HG03066 (cell line): ENCODE measurements at regions not wholly inside any gene's neighbourhood (a gene's known extent, or its start where the extent isn't known, plus 50 kb on each side); places are given as distances from the start of the nearest gene placed in this dataset.

Experiments used
- ATAC-seq: cut with Tn5 transposase; IDR thresholded peaks from one replicate; pipeline ENCODE4 v1.9.1; 2021; ENCODE audit warnings: low read depth; ENCODE audit not compliant: unreplicated experiment

DNA sequence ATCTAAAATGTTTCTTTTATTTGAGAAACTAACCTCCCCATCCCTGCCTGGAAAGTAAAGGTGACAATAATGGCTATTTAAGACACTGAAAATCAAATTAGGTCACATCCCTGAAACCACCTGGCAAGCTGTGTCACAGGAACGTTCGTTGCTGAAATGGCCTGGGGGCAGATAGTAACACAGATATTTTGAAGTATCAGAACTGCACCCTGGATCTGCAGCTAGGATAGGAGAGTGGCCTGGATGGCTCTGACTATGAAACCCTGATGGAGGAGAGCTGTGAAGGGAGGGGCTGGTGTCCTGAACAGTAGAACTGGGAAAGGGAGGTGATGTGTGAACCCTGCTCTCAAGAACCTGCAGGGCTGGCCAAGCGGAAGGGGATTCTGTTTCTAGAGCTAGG lies 648.3 kb upstream of the CFAP20DC start:
- ATAC-seq = no peak

- no peak for ATAC-seq
Measured at GRCh38 chr3:59696783-59697182, 647.0 kb upstream of the CFAP20DC start.

DNA sequence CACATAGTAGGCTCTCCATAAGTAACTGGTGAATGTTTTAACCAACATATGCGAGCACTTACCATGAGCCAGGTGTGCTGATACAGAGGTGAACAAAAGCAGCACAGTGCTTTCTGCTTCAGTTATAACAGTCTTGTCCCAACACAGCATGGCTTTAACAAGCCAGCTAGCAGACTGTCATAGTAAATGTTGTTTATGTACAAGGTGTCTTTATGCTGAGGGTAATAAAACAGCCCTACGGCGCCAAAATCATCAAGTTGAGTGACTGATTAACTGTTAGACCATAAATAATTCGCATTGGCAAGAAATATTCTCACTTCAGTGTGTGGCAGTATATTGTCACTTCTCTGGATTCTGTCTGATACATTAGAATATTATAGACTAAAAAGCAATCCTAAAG lies 646.0 kb upstream of the CFAP20DC start:
- no peak for ATAC-seq

- no peak for ATAC-seq
Measured at GRCh38 chr3:59692117-59692516, 642.3 kb upstream of the CFAP20DC start.

DNA sequence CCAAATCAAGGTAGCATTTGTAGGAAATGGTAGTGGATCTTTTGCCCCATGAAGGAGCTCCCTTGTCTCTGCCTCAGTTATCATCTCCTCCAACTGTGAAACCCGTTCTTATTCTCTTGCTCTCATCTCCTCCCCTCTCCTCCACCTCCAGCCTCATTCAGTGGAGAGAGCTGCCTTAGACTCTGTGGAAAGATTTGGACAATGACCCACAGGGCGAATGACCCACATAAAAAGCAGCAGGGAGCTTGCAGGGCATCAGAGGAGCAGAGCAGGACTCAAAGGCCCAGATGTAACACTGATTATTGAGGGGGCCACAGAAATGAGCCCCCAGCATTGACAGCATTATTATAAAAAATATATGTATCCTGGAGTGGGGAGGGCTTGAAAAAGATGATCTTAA lies 641.1 kb upstream of the CFAP20DC start:
- ATAC-seq = no peak

DNA sequence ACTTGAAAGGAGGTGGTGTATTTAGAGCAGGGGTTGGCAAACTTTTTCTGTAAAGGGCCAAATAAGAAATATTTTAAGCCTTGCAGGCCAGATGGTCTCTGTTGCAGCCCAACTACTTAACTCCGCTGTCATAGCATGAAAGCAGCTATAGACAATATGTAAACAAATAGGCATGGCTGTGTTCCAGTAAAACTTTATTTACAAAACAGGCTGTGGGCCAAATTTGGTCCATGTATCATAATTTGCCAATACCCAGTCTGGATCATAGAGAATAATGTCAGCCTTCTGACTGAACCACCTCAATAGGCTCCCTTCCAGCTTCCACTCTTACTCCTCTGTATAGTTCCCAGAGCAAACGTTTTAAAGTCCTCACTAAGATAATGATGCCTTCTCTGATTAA lies 638.8 kb upstream of the CFAP20DC start:
- no peak for ATAC-seq

DNA sequence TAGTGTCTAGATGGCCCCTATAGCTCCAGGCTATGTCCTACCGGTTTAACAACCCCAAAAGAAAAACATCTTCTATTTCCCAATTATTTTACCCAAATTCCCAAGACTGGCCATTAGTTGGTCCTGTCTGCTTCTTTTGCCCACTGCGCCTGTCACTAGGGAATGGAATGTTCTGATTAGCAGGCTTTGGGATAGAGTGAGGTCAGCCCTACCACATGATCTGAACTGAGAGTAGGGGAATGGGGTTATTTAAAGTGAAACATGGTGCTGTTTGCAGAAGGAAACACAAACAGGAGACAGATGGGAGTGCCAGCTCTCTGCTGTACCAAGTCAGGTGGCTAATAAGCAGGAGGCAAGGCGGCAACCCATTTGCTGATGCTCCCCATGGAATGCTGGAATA lies 635.6 kb upstream of the CFAP20DC start:
- no peak for ATAC-seq

GRCh38 chr3:59684766-59685165 lies 634.9 kb upstream of the CFAP20DC start:
- ATAC-seq = no peak

DNA sequence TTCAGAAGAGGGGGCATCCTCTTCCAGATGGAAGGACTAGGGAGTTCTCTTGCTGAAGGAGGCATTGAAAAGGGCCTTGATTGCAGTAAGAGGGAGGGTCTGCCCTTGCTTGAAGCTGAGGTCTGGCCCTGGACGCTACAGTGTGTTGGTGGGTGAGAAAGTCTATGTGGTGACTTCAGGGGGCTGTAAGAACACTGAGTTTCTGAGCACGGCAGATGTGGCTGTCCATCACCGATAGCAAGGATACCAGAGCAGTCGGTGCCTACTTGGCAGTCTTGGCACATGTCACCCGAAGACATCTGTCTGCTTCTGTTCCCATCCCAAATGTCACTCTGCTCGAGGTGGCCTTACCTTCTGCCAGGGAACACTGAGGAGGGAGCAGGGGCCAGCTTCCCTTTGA lies 631.1 kb upstream of the CFAP20DC start:
- ATAC-seq = no peak

DNA sequence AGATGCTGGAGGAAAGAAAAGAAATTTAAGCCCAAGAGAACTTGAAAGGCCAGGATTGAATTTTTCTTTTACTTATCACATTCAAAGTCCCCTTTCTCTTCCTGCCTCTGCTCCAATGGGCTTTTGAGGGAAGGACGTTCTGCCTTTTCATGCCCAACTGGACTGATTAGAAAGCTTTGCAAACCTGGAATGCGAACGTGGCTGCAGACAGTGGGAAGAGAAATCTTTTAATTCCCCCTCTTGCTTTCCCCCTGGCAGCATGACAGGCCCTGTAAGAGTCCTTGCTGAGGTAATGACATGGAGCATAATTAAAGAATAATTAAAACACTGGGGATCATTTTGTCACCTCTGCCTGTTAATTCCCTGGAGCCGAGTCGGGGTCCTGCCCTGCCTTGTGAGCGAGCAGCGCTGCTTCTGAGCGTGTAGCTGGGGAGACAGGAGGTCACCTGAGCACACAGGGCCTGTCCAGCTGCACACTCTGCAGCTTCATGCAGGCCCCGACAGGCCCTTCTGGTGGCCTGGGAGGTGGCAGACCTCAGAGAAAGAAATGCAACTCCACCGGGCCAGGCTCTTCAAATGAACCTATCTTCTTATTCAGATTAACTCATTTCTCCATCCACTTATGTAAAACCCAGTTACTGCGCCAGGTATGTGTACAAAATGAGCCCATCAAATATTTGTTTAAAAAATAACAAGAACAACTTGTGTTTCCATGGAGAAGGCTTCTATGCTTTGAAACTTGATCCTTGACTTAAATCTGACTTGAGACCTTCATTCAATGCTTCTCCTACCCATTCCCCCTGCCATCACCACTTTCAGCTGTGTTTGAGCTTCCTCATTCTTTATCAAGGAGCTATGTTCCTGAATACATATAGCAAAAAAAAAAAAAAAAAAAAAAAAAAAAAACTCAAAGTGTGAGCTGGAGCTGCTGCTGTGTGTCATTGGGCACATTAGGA lies 628.2 kb upstream of the CFAP20DC start:
- no peak for ATAC-seq

DNA sequence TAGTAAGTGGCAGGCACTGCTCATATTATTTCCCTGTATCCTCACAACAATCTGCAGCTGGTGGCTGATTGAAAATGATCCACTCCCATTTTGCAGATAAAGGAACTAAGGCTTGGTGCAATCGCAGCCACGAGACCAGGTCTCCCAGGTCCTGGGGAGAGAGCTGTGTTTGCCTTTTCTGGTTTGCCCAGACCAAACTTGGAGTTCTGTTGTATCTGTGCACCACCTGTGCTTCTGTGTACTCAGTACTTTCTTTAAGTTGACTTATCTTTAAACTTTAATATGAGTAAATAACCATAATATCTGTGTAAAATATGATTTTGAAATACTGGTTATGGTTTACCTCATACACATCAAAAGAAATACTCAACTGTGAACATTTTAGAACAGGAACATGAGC lies 625.7 kb upstream of the CFAP20DC start:
- no peak for ATAC-seq

DNA sequence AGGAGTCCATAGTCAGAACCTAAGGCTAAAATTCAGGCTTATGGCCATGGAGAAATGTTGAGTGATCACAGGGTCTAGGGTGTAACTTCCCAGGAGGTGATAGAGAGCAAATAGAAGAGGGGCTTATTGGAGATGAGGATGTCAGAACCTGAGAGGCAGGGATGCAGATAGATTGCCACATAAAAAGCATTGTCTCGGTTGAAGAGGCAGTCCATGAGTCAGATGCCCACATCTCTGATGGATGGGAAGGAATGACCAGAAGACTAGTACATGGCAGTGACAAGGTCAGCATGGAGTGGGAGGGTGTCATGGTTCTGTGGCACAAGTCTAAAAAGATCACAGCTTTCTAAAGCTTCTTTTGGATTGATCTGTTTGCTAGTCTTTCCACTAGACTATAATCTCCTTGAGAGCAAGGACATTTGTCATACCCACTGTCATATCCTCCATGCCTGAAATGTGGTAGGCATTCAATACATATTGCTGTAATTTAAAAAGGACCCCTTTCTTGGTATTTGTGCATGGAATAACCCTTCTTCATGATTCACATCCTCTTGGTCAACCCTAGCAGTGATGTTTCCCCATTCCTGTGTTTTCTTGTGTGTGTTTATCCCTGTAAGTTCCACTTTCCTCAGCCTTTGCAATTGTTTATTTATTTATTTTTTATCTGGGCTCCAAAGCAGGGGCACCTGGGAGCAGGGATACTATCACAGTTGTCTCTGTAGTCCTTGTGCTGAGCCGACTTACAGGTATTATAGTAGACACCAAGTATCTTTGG lies 613.4 kb upstream of the CFAP20DC start:
- ATAC-seq = no peak

GRCh38 chr3:59660852-59661625 lies 611.2 kb upstream of the CFAP20DC start:
- ATAC-seq = no peak

- ATAC-seq = no peak
Measured at GRCh38 chr3:59660376-59660775, 610.6 kb upstream of the CFAP20DC start.

- ATAC-seq = no peak
Measured at GRCh38 chr3:59659755-59660154, 609.9 kb upstream of the CFAP20DC start.

DNA sequence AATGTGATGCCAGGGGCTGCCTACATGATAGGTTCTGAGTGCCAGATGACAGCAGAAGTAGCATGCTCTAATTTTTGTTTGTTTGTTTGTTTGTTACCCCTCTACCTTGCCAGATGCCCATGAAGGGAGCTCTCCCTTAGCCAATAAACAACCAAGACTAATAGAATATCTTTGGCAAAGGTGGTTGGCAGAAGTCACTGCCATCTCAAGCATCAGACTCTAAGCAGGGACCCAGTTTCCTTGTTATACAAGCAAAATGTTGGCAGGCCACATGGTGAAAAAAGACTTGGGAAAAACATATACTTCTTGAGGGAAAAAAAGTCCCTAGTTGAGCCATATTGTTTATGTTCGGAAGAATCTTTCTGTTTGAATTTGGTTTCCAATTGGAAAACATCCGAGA lies 609.0 kb upstream of the CFAP20DC start:
- no peak for ATAC-seq

GRCh38 chr3:59658274-59658673 lies 608.4 kb upstream of the CFAP20DC start:
- ATAC-seq = no peak

DNA sequence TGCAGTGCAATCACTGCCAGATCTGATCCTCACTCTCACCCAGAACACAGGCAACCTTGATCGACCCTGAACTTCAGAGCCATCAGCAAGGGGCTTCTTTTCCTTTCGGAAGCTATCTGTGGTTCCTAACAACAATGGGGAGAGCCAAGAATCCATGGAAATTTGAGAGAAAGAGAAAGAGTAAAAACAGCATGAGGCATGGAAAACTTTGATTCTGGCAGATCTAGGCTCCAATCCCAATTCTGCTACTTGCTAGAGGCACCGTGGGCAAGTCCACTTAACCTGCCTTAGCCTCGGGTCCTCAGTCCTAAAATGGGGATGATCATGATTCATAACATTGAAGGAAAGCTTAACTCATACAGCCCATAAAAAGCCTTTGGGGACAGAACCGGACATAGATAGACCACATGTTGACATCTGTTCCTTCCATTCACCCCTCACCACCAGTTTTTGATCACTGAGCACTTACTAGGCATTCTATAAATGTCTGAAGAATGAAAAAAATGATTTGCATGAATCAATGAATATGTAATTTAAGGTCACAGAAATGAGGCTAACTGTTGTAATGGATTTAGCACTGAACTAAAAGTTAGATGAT lies 605.7 kb upstream of the CFAP20DC start:
- no peak for ATAC-seq

DNA sequence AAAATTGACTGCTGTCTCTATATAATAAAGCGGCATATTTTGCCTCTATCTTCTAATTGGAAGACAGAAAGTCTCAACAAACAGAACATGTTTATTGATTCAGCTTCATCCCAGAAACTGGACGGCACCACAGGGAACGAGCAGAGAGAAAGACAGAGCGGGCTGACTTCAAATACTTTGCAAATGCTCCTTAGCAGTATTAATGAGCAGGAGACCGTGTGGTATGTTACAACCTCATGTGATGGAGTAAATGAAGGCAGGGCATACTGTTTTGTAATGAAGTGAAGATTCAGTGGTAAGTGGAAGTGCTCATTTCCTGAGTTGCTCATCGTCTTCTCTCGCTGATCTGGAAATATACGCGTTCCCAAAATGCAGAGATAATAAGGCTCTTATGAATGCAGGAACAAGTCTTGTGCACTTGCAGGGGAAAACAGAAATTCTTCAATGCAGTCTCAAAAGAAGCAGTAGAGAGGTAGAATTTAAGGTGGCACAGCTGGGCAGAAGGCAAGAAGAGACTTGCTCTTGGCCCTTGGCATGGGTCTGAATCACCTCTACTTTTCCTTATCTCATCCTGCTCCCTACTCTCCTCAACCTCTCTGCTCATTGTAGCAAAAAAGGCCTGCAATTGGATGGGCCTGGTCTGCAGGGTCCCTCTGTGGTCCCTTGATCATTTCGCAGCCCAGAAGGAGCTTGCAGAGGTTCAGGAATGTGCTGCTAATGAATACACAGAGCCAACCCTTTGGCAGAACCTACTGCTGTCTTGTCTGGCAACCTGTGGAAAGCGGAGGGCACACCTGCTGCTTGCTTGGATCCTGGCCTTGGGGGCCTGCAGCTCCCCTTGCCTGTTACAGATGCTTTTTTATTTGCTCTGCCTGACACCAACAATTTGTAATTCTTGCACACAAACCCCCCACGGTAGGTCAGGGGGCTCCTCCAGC lies 604.9 kb upstream of the CFAP20DC start:
- ATAC-seq = no peak

DNA sequence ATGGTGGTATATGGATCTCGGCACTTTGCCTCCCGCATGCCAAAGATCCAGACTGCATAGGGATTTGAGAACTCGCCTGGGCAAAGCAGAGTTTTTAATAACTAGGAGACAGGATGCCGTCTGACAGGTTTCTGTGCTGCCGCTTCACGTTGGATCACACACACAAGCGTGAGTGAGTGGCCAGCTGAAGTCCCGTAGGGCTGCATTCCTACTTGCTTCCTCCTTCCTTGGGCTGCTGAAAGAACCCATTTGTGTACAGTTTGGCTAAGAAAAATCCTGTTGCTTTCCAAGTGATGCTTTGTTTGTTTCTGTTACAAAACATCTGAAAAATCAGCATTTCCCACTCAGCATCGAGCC lies 604.3 kb upstream of the CFAP20DC start:
- ATAC-seq = no peak
